Suprapubic skin (tissue), 4 donors: ENCODE measurements at regions not wholly inside any gene's neighbourhood (a gene's known extent, or its start where the extent isn't known, plus 50 kb on each side); places are given as distances from the start of the nearest gene placed in this dataset.

Source experiments
- DNase-seq, 2 donors: peaks; one replicate each; pipeline ENCODE4 v3.0.0-alpha.2; 2019; ENCODE audit warnings: low spot score in 2 of 2
- H3K27ac ChIP-seq: fragments of 200-600 bp; sonication (generic); one replicate; pipeline ENCODE4 v1.5.1; 2019
- H3K27me3 ChIP-seq: fragments of 200-600 bp; sonication (generic); one replicate; pipeline ENCODE4 v1.5.1; 2019
- H3K36me3 ChIP-seq: fragments of 200-600 bp; sonication (generic); one replicate; pipeline ENCODE4 v1.5.1; 2019
- H3K4me1 ChIP-seq: fragments of 200-600 bp; sonication (generic); one replicate; pipeline ENCODE4 v1.5.1; 2019
- H3K4me3 ChIP-seq: fragments of 200-600 bp; sonication (generic); one replicate; pipeline ENCODE4 v1.5.1; 2019; ENCODE audit warnings: mild to moderate bottlenecking
- H3K9me3 ChIP-seq: fragments of 200-600 bp; sonication (generic); one replicate; pipeline ENCODE4 v1.5.1; 2019
- EP300 ChIP-seq: sonication (generic); formaldehyde crosslinking; IDR thresholded peaks from one replicate; pipeline ENCODE4 v1.6.1; 2017; ENCODE audit warnings: antibody characterized with exemption
- POLR2A ChIP-seq, 2 donors: fragments of 450-650 bp; IDR thresholded peaks; one replicate each; pipeline ENCODE4 v1.6.1; 2017; ENCODE audit warnings: antibody characterized with exemption in 2 of 2, mild to moderate bottlenecking in 2 of 2, moderate library complexity in 2 of 2
- POLR2AphosphoS5 ChIP-seq, 3 donors: sonication (generic); formaldehyde crosslinking; IDR thresholded peaks; one replicate each; pipeline ENCODE4 v1.6.1; 2017; ENCODE audit warnings: antibody characterized with exemption in 3 of 3
- WGBS: methylation state at CpG from one replicate; pipeline ENCODE4 v1.1.5; 2018; 5-methylcytosine and 5-hydroxymethylcytosine counted together
- TF ChIP-seq, protein P1 (sequence below), 2 donors: fragments of 200-600 bp in 1 of 2; fragments of 450-650 bp in 1 of 2; sonication (generic) in 1 of 2; IDR thresholded peaks; one replicate each; pipeline ENCODE4 v1.5.1; 2016 to 2019; ENCODE audit warnings: antibody characterized with exemption in 2 of 2, mild to moderate bottlenecking in 1 of 2, moderate library complexity in 1 of 2

DNA sequence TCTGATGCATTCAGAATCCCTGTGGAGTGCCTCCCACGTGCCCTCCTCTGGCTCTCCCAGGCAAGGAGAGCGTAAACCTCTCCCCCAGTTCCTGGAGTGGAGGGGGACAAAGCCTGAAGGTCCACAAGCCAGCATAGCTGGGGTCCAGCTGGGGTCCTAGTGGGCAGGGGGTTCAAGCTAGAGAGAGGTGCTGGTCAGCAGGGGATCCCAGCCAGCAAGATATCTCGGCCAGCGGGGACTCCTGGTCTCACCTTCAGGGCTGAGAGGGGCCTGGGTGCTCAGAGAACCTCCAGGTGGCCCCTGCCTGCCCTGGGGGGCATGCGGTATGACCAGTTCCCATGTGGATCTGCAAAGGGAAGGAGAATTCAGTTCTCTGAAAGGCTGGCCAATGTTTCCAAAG is 413.7 kb downstream of the TCERG1L start:
- Histone ChIP-seq H3K27me3 (peaks cover 2% of the 10 kb centered on the region), H3K4me1 (no peaks in the 10 kb centered on the region), H3K36me3 (no peaks in the 10 kb centered on the region), H3K9me3 (no peaks in the 10 kb centered on the region), H3K27ac (no peak overlapping the region), H3K4me3 (no peak overlapping the region)
- 83% methylated on average over 2 of the region's 5 CpGs for WGBS
- no peak for TF ChIP-seq POLR2A (IDR thresholded peaks at IDR 0.05)
- TF ChIP-seq, protein P1, sequence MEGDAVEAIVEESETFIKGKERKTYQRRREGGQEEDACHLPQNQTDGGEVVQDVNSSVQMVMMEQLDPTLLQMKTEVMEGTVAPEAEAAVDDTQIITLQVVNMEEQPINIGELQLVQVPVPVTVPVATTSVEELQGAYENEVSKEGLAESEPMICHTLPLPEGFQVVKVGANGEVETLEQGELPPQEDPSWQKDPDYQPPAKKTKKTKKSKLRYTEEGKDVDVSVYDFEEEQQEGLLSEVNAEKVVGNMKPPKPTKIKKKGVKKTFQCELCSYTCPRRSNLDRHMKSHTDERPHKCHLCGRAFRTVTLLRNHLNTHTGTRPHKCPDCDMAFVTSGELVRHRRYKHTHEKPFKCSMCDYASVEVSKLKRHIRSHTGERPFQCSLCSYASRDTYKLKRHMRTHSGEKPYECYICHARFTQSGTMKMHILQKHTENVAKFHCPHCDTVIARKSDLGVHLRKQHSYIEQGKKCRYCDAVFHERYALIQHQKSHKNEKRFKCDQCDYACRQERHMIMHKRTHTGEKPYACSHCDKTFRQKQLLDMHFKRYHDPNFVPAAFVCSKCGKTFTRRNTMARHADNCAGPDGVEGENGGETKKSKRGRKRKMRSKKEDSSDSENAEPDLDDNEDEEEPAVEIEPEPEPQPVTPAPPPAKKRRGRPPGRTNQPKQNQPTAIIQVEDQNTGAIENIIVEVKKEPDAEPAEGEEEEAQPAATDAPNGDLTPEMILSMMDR (IDR thresholded peaks at IDR 0.05) = no peak
- no peak for TF ChIP-seq POLR2AphosphoS5 (IDR thresholded peaks at IDR 0.05)
- TF ChIP-seq EP300 = no peak
- DNase-seq = no peak

DNA sequence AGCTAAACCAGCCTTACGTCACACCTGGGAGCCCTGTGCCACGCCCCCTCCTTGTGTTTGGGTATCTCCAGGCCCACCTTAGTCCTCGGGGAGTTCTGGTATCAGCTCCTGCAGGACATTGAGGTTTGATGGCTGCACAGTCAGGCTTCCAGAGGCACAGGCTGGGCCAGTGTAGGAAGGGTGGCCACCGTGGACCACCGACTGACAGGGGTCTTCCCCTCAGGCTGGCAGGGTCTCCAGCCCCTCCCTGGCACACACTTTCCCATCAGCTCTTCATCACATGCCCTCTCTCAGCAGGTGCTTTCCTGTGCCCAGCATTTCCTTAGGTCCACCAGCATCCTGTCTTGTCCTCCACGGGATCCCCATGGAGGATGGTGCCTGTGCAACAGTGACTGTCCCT is 413.1 kb downstream of the TCERG1L start:
- DNase-seq = no peak
- Histone ChIP-seq H3K4me1 (no peaks in the 10 kb centered on the region), H3K36me3 (no peaks in the 10 kb centered on the region), H3K27me3 (peaks cover 2% of the 10 kb centered on the region), H3K4me3 (no peak overlapping the region), H3K9me3 (no peaks in the 10 kb centered on the region), H3K27ac (no peak overlapping the region)
- TF ChIP-seq POLR2A (IDR thresholded peaks at IDR 0.05) (no peak), EP300 (no peak), POLR2AphosphoS5 (IDR thresholded peaks at IDR 0.05) (no peak)
- TF ChIP-seq, protein P1 (IDR thresholded peaks at IDR 0.05) = no peak
- WGBS = 85% methylated on average over 4 of the region's 6 CpGs

DNA sequence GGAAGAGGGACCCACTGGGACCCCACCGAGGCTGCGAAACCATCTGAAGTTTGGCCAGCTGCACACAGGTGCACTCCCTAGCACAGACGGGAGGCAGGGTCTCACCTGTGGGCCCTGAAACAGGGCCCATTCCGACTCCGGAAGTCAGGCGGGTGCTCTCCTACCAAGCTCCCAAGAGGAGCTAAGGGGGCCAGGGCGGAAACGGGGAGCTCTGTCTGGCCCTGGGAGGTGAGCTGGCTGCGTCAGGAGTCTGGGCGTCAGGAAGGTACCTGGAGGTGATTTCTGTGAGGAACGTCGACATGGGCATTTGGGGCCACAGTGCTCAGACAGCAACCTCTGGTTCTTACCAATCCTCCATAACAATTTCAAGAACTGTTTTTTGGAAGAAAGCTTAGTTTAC is 411.7 kb downstream of the TCERG1L start:
- Histone ChIP-seq H3K4me1 (no peaks in the 10 kb centered on the region), H3K27me3 (peaks cover 14% of the 10 kb centered on the region), H3K4me3 (no peak overlapping the region), H3K9me3 (no peaks in the 10 kb centered on the region), H3K27ac (no peak overlapping the region), H3K36me3 (no peaks in the 10 kb centered on the region)
- TF ChIP-seq, protein P1 (IDR thresholded peaks at IDR 0.05) = no peak
- TF ChIP-seq POLR2A (IDR thresholded peaks at IDR 0.05) (no peak), POLR2AphosphoS5 (IDR thresholded peaks at IDR 0.05) (no peak), EP300 (no peak)
- no peak for DNase-seq
- WGBS = 87% methylated on average over 12 of the region's 12 CpGs

DNA sequence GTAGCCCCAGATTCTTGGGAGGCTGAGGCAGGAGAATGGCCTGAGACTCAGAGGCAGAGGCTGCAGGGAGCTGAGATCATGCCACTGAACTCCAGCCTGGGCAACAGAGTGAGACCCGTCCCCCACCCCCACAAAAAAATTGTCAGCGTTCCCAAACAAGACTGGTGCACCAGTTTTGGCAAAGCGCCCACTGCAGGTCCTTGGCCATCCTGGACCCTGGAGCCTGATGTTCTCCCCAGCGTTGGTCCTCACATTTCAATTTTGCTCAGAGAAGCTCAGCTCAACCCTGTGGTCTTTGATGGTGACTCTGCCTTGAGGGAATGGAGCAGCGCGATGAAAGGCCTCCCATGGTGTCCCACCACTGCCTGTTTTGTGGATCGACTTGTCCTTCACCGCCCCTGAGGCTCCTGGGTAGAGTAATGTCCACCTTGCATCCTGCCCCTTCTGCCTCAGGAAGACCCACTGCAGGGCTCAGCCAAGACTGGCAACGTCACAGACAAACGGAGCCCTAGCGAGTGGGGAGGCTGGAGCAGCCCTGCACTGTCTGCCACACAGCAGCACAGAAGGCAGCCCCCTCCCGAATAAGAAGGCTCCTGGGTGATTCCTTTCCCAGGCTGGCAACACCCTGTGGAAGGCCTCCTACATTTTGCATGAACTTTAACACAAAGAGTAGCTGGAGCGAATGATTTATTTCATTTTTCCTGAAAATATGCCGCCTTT is 410.9 kb downstream of the TCERG1L start:
- WGBS = 88% methylated on average over 14 of the region's 14 CpGs
- Histone ChIP-seq H3K27ac (no peak overlapping the region), H3K36me3 (no peaks in the 10 kb centered on the region), H3K4me3 (no peak overlapping the region), H3K27me3 (peaks cover 17% of the 10 kb centered on the region), H3K4me1 (no peaks in the 10 kb centered on the region), H3K9me3 (no peaks in the 10 kb centered on the region)
- no peak for DNase-seq
- TF ChIP-seq EP300 (no peak), POLR2A (IDR thresholded peaks at IDR 0.05) (no peak), POLR2AphosphoS5 (IDR thresholded peaks at IDR 0.05) (no peak)
- TF ChIP-seq, protein P1 (IDR thresholded peaks at IDR 0.05) = no peak

DNA sequence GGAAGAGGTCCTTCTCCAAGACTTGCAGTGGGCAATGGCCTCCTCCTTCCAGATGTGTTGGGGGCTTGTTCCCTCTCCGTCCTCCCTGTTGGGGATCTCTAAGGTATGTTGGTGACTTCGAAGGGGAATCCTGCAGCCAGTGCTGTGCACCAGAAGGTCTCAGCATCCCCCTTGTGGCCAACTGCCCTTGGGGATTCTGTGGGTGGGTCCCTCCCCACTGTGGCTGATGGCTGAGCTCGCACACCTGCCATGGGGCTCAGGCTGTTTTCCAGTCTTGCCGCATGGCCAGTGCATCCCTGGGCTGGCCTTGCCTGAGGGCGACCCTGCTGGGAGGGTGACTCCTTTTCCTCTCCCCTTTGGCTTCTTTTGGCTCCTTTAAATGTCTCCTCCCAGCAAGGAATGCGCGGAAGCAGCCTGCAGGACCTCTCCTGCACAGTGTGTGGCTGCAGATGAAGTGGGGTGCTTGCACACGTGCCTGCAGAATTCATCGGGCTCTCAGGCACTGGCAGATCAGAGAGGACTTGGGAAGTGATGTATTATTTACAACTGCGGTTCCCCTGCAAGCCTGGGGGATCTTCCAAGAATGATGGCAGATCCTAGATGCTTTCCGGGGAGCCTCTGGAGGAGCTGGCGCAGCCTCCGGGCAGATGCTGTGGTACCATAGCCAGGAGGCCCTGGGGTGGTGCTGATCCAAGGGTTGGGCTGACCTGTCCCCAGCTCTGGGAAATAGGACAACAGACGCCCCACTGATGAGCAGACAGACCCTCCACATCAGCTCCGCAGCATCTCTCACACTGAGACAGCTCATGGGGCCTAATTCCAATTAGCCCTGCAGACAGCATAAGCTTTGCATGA is 410.0 kb downstream of the TCERG1L start:
- WGBS = 64% methylated on average over 13 of the region's 15 CpGs
- no peak for DNase-seq
- TF ChIP-seq POLR2A (IDR thresholded peaks at IDR 0.05) (no peak), POLR2AphosphoS5 (IDR thresholded peaks at IDR 0.05) (no peak), EP300 (no peak)
- TF ChIP-seq, protein P1 (IDR thresholded peaks at IDR 0.05) = no peak

More for the DNA sequence above, 410.0 kb downstream of the TCERG1L start:
- Histone ChIP-seq H3K4me3 (no peak overlapping the region), H3K4me1 (no peaks in the 10 kb centered on the region), H3K9me3 (no peaks in the 10 kb centered on the region), H3K27ac (no peak overlapping the region), H3K27me3 (peaks cover 14% of the 10 kb centered on the region), H3K36me3 (no peaks in the 10 kb centered on the region)
